ENCODE measurements at regions not wholly inside any gene's neighbourhood (a gene's known extent, or its start where the extent isn't known, plus 50 kb on each side); places are given as distances from the start of the nearest gene placed in this dataset.

DNA sequence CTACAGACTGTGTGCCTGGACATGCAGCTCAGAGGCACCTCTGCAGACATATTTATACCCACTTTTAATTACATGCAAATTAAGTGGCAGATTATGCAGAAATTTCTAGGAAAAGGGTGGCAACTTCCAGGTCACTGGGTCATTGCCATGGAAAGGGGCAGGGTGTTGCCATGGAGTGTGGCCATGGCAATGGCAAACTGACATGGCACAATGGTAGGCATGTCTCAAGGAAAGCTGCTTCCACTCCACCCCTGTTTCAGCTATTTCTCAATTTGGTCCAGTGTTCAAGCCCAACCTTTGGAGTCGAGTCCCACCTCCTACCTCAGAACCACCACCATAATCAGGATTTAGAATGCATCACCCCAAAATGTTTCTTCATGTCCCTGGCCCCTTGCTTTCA is 170.7 kb upstream of the TSHZ3 start:
- TF ChIP-seq, protein P1, sequence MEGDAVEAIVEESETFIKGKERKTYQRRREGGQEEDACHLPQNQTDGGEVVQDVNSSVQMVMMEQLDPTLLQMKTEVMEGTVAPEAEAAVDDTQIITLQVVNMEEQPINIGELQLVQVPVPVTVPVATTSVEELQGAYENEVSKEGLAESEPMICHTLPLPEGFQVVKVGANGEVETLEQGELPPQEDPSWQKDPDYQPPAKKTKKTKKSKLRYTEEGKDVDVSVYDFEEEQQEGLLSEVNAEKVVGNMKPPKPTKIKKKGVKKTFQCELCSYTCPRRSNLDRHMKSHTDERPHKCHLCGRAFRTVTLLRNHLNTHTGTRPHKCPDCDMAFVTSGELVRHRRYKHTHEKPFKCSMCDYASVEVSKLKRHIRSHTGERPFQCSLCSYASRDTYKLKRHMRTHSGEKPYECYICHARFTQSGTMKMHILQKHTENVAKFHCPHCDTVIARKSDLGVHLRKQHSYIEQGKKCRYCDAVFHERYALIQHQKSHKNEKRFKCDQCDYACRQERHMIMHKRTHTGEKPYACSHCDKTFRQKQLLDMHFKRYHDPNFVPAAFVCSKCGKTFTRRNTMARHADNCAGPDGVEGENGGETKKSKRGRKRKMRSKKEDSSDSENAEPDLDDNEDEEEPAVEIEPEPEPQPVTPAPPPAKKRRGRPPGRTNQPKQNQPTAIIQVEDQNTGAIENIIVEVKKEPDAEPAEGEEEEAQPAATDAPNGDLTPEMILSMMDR (IDR thresholded peaks at IDR 0.05) = no peak
- no peak for TF ChIP-seq POLR2A (IDR thresholded peaks at IDR 0.05)
